Left renal pelvis (tissue), 4 donors: ENCODE measurements at regions not wholly inside any gene's neighbourhood (a gene's known extent, or its start where the extent isn't known, plus 50 kb on each side); places are given as distances from the start of the nearest gene placed in this dataset.

ENCODE experiments used
- DNase-seq, 4 donors: peaks; one replicate each; pipeline ENCODE4 v3.0.0-alpha.2; 2013; ENCODE audit warnings: low read depth in 4 of 4, low spot score in 3 of 4

GRCh38 chr7:35355199-35355598, 101.3 kb upstream of the TBX20 start:
- DNase-seq = no peak

DNA sequence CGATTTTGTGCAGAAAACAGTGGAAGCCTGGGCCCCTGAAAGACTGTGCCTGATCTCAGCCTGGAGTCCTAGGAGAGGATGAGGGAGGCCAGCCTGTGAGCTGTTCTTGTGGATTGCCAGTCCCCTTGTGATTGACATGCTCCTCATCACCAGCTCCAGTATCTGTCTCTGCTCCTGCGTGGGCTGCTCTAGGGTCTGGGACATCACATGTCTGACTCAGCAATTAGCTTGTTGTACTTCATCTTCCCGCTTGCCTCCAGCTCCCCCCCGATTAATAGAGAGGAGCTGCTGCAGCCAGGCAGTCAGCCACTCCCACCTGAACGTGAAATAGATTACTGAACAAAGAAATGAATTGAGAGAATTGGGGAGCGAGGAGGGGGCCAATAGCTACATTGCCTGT, 99.6 kb upstream of the TBX20 start:
- no peak for DNase-seq

DNA sequence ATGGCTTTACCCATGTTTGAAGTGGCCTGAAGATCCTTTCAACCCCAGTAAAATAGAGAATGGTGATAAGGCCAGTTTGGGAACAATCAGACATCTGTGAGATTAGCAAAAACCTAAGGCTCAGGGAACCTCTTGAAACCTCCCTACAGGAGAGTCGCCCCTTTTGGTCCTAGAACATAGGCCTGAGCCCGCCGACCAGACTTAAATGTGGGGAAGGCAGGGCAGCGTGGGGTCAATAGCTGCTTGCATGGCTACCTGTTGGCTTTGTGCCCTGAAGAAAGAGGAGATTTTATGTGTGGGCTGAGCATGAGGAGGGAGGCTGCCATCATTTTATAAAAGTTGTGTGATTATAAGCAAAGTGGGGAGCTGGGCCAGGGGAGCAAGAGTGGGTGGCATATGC, 97.6 kb upstream of the TBX20 start:
- DNase-seq = no peak

- no peak for DNase-seq
These were observed 94.9 kb upstream of the TBX20 start for GRCh38 chr7:35348611-35349400.

- DNase-seq = no peak
These were observed 88.9 kb upstream of the TBX20 start for GRCh38 chr7:35342786-35343185.

GRCh38 chr7:35339811-35340210, 85.9 kb upstream of the TBX20 start:
- no peak for DNase-seq

DNA sequence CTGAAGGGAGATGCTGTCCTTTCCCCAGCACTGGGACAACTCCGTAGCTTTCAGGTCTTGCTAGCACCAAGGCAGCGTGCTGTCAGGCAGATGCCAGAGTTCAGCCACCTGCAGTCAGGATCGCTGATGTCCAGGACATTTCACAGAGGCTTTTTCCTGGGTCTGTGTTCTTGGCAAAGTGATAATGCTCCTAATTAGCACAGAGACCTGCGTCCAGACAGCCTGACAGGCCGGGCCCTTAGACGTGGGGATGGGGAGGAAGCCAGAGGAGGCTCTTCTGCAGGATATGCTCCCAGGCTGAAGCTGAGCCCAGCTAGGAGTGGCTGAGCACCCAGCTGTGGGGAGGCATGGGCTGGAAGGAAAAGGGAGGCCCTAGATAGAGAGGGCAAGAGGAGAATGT, 82.5 kb upstream of the TBX20 start:
- DNase-seq = no peak

GRCh38 chr7:35334506-35334905, 80.6 kb upstream of the TBX20 start:
- no peak for DNase-seq

DNA sequence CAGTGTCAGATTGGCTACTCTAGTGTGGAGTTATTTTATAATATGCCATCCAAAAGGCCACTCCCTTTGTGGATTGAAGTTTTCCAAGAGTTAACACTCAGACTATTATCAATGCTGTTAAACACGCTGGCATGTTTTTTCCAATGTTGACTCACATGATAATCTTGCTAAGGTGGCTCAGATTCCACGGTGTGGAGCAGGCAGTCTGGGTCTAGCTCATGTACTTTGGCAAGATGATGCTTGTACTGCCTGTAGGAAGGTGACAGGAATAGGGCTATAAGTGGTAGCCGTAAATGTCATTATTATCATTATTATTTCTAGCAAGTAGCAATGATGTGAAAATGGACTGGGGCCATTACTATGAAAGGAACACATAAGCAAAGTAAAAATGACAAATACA, 79.4 kb upstream of the TBX20 start:
- DNase-seq = no peak

DNA sequence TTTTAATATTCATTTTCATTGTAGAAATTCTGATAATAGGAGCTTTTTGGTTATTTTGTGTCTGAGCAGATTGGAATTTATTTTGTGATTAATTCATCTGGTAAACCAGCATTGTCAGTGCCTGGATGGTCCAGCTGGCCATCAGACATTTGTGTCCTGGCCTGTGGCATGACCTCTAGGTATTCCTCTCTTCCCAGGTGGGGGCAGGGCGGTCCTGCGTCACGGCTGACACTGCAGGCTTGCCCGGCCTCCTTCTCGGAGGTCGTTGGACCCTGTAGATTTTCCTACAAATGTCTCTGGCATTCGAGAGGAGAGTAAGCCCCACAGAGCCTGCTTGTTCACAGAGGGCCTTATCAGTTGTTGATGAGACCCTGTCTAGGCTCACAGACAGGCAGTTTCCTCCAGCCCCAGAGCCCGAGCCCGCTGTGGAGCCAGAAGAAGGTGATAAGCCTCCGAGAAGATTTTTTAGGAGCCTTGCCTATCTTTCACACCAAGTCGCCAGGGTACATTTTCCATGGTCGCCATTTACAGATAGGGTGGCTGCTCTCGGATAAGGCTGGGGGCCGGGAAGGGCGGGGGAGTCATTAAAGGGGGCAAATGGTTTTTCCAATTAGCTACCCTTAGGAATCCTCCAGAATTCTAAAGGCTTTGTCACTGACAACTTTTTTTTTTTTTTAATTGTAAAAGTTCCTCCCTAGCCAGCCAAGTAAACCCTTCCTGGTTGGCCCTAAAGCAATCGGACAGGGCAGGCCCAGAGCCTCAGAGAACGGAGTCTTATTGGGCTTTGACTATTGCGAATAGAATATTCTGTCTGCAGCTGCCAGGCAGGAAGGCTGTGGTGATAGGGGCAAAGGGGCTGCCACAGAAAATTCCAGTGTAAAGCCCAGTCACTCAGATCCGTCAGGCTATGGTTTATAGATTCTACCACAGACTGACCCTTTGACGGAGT, 78.1 kb upstream of the TBX20 start:
- DNase-seq = no peak

- no peak for DNase-seq
These were observed 75.1 kb upstream of the TBX20 start for GRCh38 chr7:35329026-35329425.

DNA sequence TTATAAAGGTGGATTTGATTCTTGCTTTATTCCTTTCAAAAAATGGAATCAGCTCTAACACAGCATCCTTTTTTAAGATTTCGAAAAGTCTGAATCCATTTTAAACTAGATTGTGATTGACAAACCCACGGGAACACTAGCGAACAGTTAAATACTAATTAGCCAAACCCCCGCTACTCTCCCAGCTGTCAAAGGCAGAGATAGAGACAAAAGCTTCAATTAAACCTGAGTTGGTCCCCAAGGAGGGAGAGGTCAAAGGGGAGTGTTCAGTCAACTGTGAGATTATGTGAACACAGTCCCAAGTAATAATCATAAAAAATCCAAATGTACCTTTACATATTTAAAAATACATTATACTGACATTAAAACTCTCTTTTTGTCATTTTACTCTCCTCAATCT, 65.7 kb upstream of the TBX20 start:
- DNase-seq = no peak

- DNase-seq = no peak
These were observed 62.6 kb upstream of the TBX20 start for GRCh38 chr7:35316549-35316948.

GRCh38 chr7:35315517-35315916, 61.6 kb upstream of the TBX20 start:
- no peak for DNase-seq

- DNase-seq = no peak
These were observed 60.5 kb upstream of the TBX20 start for GRCh38 chr7:35314354-35314753.

DNA sequence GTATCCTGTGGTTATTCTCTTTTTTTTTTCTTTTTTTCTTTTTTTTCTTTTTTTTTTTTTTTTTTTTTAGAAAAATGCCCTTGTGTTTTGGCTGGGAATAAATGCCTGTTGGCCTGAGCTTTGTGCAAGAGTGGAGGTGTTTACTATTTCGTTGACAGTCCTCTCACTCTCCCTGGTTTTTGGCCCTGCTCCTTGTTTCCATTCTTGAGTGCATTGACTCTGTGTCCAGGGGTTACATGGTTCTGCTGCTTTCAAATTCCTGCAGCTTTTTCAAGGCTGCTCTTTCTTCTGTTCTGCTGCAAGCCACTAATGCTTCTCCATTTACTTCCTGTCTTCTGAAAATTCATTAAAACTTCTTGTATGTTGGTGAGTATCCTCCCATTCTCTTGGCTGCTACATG, 59.7 kb upstream of the TBX20 start:
- no peak for DNase-seq
